ENCODE measurements at regions not wholly inside any gene's neighbourhood (a gene's known extent, or its start where the extent isn't known, plus 50 kb on each side); places are given as distances from the start of the nearest gene placed in this dataset.

DNA sequence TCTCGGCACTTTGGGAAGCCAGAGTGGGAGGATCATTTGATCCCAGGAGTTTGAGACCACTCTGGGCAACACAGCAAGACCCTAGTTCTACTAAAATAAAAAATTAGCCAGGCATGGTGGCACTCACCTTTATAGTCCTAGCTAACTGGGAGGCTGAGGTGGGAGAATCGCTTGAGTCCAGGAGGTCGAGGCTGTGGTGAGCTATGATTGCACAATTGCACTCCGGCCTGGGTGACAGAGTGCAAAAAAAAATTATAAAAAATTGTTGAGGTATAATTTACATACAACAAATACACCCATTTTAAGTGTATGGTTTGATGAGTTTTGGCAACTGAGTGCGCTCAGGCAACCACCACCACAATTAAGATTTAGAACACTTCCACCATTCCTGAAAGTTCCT, 108.5 kb upstream of the GADD45A start:
- TF ChIP-seq CTCF (IDR thresholded peaks at IDR 0.05; ENCODE audit: low read depth, low read length) (no peak), EZH2phosphoT487 (IDR thresholded peaks at IDR 0.05; ENCODE audit: low read depth) (no peak)

All from OCI-LY3 (cell line).